NCI-H2081 treated with DMSO at 0.1 percent for 48 hours (cell line): ENCODE measurements at regions not wholly inside any gene's neighbourhood (a gene's known extent, or its start where the extent isn't known, plus 50 kb on each side); places are given as distances from the start of the nearest gene placed in this dataset.
"Not testable (repeated sequence)": the region's sequence is repeated elsewhere in the genome, so short reads cannot be mapped to it uniquely, and the experiment has no call there.

Experiments used
- DNase-seq: peaks from one replicate; lab custom pipeline; 2025; lab: John Stamatoyannopoulos, UW

GRCh38 chr4:170803492-170803891 is 713.7 kb upstream of the AADAT start:
- no peak for DNase-seq

DNA sequence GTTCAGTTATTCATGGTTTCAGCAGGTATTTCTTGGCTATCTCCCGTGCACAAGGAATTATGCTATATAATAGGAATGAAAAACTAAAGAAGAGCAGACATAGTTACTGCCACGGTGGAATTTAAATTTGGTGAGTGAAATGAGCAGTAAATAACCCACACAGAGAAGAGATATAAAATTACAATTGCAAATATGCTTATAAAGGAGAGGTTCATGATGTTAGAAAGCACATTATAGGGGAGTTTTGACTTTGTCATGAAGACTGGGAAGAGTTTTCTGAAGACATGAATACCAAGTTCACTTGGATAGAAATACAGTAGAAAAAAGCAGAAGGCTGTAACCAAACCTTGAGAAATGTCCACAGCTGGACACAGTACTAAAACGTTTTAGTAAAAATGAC is 712.0 kb upstream of the AADAT start:
- DNase-seq, result no peak

DNA sequence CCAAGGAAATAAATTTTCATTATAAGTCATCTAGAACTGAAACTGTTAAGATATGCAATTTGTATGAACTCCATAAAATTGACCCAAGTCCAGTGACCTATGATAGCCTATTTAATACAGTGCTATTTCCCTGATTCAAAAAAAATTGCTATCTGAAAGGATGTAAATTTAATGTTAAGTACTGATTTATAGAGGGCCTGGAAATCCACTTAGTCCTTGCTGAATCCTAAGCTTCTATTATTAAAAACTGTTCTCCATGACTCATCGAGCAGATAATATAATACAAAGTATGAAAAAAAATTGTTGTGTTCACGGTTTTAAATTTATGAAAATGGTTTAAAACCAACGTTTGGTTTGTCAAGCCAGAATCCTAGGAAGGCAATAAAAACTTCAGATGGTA is 704.8 kb upstream of the AADAT start:
- DNase-seq, result no peak

- not testable (repeated sequence) for DNase-seq
Observed at GRCh38 chr4:170788540-170789051, 698.8 kb upstream of the AADAT start.

DNA sequence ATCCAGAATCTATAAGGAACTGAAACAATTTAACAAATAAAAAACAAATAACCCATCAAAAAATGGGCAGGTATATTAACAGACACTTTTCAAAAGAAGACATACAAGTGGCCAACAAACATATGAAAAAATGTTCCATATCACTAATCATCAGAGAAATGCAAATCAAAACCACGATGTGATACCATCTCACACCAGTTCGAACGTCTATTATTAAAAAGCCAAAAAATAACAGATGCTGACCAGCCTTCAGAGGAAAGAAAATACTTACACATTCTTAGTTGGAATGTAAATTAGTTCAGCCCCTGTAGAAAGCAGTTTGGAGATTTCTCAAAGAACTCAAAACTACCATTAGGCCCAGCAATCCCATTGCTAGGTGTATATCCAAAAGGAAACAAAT is 687.9 kb upstream of the AADAT start:
- no peak for DNase-seq

DNA sequence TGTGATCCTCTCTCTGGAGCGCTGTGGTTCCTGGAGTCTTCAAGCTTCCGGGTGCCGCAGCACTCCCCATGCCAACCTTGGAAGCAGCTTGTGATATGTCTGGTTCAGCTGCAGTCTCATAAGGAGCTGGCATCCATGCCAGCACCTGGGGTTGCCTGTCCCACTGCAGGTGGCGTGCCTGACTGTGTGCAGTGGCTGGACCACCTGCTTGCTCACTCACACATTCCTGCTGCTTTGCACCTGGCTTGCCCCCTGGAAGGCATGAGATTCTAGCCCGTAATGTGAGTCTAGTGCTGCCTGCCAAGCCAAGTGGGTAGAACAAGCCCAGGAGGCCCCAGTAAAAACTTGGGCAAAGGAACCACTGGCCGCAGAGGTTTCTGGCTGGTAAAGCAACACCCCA is 687.2 kb upstream of the AADAT start:
- peak; percentile 66 for DNase-seq

DNA sequence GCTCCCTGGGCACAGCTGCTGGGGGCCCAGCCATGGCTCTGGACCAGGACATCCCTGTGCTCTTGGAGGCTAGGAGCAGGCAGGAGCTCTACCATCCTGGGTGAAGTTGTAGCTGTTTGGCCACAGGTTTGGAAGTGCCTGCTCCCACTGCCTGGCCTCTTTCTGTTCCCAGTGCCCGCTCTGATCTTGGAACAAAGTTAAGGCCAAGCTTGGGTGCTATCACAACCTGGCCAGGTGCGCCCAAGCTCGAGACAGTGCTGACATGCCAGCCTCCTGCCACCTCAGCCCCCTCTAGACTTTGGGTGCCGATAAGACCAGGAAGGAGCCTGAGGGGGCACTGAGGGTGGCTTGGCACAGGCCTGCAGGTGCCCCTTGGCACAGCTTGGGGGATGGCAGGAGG is 686.1 kb upstream of the AADAT start:
- no peak for DNase-seq

- DNase-seq, result no peak
Observed at GRCh38 chr4:170773709-170774273, 684.0 kb upstream of the AADAT start.

DNA sequence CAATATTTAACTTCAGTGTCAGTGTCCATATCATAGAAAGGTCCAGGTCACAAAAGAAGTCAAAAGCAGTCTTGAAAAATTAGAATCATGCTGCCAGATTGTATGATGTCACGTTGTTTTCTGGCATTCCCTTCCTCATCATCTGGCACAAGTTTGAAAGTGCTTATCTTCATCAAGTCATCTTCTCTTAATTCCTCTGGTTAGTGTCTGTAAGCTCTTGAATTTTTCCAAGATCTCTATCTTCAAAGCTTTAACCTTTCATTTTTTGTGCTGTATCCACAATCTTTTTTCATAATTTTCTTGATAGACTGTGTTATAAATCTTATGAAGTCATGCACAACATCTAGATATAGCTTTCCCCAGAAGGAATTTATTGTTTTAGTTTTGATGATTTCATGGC is 682.7 kb upstream of the AADAT start:
- no peak for DNase-seq

DNA sequence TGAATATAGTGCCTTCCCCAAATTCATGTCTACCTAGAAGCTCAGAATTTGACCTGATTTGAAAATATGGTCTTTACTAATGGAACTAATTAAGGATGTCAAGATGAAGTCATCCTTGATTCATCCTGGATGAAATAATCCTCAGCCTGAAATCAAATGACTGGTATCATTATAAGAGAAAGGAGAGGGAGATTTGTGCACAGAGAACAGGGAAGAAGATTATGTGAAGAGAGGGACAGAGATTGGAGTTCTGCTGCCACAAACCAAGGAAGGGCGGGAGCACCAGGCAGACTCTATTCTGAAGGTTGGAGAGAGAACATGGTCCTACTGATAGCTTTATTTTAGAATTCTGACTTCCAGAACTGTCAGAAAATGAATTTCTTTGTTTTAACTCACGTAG is 680.9 kb upstream of the AADAT start:
- DNase-seq, result no peak

DNA sequence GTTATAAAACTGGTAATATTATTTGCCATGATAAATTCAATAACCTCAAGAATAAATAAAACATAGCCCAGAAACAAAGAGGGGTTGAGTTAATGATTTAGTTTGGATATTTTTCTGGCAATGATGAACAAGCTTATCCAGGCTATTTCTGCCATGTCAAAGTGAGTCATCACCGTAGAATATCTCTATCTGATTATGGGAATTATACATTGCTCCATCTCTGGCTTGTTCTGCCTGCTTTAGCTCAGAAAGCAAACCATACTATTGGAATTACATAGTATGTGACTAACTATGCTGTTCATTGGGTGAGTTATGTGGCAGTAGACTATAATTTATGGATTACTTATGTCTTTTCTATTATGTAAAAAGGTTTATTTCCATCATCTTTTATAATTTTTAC is 680.1 kb upstream of the AADAT start:
- DNase-seq, result no peak

DNA sequence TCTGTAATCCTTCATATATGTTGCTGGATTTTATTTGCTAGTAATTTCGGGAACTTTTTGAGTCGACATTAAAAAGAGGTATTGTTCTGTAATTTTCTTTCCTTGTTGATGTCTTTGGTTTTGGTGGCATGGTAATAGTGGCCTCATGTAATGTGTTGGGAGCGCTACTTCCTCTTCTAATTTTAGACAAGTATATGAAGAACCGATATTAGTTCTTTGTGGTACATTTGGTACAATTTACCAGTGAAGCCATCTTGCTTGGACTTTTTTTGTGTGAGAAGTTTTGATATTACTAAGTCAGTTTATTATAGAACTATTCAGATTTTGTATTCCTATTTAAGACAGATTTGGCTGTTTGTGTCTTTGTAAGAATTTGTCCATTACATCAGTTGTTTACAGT is 669.2 kb upstream of the AADAT start:
- DNase-seq, result no peak

GRCh38 chr4:170750519-170750918 is 660.8 kb upstream of the AADAT start:
- no peak for DNase-seq

DNA sequence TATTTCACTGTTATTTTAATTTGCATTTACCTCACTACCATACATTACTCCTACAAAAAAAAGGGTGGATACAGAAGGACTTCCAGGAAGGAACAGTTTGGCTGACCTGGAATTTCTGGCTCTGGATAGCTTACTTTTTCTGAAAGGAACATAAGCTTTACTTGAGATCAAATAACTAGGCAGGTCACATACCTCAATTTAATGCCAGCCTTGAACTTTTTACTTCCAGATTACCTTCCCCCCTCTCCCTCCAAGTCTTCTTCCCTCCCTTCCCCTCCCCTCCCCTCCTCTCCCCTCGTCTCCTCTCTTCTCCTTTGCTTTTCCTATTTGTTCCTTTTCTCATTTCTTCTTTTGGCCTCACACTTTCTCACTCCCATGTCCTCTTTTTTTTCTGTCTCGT is 659.2 kb upstream of the AADAT start:
- no peak for DNase-seq

DNA sequence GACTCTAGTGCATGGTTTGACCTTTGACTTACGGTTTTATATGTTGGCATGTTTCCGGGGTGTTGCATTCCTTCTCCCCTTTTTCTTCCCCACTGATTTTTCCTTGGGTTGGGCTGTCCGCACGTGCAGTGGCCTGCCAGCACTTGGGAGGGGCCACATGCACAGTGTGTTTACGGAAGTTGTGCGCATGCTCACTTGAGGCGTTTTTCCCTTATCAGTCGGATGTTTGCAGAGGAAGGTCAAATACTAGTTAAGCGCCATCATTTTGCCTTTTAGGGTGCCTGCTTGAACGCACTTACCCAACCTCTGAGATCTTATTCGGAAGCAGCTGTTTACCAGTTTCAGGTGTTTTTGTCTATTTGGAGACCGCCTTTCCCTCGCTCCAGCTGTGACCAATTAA is 653.9 kb upstream of the AADAT start:
- no peak for DNase-seq

- DNase-seq, result no peak
Observed at GRCh38 chr4:170741856-170742255, 652.1 kb upstream of the AADAT start.

GRCh38 chr4:170736710-170737109 is 647.0 kb upstream of the AADAT start:
- no peak for DNase-seq

- no peak for DNase-seq
Observed at GRCh38 chr4:170729897-170730296, 640.1 kb upstream of the AADAT start.

- no peak for DNase-seq
Observed at GRCh38 chr4:170729236-170729635, 639.5 kb upstream of the AADAT start.

DNA sequence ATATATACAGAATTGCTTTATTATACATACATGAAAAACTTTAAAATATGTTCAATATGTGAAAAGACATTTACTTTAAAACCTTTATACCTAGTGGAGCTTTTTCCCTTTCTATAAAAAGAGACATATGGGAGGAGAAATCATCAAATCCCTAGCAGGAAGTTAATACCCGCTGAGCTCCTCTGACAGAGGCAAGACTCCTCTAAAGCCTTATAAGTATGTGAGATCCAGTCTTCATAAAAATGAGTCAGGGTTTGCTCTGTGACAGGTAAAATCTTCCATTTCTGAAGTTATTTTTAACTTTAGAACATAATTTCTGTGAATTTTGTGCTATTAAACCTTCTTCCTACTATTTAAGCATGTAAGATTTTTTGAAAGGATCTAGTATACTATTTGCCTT is 634.4 kb upstream of the AADAT start:
- no peak for DNase-seq

DNA sequence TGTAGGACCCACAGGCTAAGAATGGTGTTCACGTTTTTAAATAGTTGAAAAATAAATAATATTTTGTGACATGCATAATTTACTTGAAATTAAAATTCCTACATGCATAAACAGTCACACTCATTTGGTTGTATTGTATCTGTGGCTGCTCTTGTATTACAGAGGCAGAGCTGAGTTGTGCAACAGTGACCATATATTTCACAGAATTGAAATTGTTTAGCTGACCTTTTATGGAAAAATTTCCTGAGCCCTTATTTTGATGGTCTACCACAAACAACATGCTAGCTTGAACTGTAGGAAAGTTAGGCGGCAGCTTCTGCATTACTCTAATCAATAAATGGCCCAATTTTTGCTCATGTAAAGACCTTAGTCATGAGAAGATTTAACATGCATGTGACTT is 633.4 kb upstream of the AADAT start:
- DNase-seq, result no peak

DNA sequence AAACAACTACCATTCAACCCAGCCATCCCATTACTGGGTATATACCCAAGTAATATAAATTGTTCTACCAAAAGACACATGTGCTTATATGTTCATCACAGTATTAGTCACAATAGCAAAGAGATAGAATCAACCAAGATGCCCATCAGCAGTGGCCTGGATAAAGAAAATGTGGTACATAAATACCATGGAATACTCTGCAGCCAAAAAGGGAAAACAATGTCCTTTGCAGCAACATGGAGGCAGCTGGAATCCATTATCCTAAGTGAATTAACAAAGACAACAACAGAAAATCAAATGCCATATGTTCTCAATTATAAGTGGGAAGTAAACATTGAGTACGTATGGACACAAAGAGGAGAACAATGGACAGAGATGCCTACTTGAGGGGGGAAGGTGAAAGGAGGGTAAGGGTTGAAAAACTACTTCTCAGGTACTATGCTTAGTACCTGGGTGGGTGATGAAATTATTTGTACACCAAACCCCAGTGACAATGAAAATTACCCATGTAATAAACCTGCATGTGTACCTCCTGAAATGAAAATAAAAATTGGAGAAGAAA is 632.1 kb upstream of the AADAT start:
- no peak for DNase-seq

DNA sequence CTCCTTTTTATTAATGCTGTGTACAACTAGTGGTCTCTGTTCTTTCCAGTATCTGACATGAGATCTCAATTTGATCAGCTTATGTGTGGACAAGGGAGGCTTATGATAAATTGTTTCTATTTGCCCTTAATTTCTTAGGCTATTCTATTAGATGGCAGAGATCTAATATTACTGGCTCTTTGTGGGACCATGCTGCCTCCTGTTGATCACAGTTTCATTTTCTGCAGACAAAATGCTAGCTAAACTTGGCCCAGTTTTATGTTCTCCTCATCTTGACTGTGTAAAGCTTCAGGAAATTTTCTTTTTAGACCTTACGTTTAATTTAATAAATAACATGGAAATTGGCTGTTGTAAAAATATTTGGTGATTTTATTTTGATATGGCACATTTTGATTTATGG is 627.1 kb upstream of the AADAT start:
- DNase-seq, result no peak

DNA sequence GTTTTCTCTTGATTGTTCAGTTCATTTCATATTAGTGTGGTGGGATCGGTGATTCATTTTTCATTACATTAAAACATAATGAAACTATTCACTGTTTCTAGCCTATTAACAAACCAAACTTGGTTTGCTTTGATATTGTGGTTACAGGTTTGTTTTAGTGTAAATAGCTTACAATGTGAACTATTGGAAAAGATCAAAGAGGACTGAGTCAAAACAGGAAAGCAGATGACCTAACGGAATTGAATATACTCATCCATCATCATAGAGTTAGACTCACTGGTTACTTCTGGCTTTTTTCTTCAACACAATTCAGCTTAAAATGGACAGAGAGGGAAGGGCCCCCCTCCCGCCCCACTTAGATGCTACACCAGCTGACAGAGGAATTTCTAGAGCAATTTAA is 616.2 kb upstream of the AADAT start:
- no peak for DNase-seq
